BE2C (cell line): ENCODE measurements at regions not wholly inside any gene's neighbourhood (a gene's known extent, or its start where the extent isn't known, plus 50 kb on each side); places are given as distances from the start of the nearest gene placed in this dataset.
"Not testable (repeated sequence)": the region's sequence is repeated elsewhere in the genome, so short reads cannot be mapped to it uniquely, and the experiment has no call there.

ENCODE experiments used
- DNase-seq: peaks from one replicate; pipeline ENCODE4 v3.0.0-alpha.2; 2020
- H3K27me3 ChIP-seq: fragments of 250-450 bp; sonication (Bioruptor Pico); 2 replicates; pipeline ENCODE4 v1.5.1; 2020; ENCODE audit warnings: mild to moderate bottlenecking
- H3K36me3 ChIP-seq: fragments of 250-450 bp; sonication (Bioruptor Pico); 2 replicates; pipeline ENCODE4 v1.5.1; 2020; ENCODE audit warnings: mild to moderate bottlenecking
- H3K4me1 ChIP-seq: fragments of 250-450 bp; sonication (Bioruptor Pico); 2 replicates; pipeline ENCODE4 v1.5.1; 2020
- H3K4me3 ChIP-seq: 2 replicates; pipeline ENCODE4 v1.5.1; 2011; ENCODE audit warnings: low read depth, low read length
- H3K9me3 ChIP-seq: fragments of 250-450 bp; sonication (Bioruptor Pico); 2 replicates; pipeline ENCODE4 v1.5.1; 2020
- TF ChIP-seq, protein P1 (sequence below): IDR thresholded peaks from 2 replicates; pipeline ENCODE4 v1.5.1; 2012; ENCODE audit warnings: mild to moderate bottlenecking, low read depth, low read length

DNA sequence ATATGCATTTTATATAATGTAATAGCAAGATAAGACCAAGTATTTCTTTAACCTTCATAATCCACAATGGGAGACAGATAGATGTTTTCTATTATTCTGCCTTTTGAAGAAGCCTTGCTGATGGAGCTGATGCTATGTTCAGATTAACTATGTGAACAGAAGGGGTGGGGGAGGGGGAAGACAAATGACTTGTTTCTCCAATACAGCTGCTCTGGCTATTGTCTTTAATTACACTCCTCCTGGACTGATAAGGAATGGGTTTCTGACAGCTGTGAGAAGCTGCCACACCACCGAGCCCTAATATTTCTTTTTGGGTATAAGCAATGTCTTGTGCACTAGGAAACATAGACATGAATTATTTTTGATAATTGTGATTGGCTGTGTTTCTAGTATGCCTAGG lies 62.0 kb downstream of the CAVIN4 start:
- no peaks in the 10 kb centered on the region for H3K9me3 ChIP-seq
- H3K36me3 ChIP-seq: no peaks in the 10 kb centered on the region
- no peak for DNase-seq
- no peak overlapping the region for H3K4me3 ChIP-seq
- TF ChIP-seq, protein P1, sequence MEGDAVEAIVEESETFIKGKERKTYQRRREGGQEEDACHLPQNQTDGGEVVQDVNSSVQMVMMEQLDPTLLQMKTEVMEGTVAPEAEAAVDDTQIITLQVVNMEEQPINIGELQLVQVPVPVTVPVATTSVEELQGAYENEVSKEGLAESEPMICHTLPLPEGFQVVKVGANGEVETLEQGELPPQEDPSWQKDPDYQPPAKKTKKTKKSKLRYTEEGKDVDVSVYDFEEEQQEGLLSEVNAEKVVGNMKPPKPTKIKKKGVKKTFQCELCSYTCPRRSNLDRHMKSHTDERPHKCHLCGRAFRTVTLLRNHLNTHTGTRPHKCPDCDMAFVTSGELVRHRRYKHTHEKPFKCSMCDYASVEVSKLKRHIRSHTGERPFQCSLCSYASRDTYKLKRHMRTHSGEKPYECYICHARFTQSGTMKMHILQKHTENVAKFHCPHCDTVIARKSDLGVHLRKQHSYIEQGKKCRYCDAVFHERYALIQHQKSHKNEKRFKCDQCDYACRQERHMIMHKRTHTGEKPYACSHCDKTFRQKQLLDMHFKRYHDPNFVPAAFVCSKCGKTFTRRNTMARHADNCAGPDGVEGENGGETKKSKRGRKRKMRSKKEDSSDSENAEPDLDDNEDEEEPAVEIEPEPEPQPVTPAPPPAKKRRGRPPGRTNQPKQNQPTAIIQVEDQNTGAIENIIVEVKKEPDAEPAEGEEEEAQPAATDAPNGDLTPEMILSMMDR: no peak
- H3K27me3 ChIP-seq: no peaks in the 10 kb centered on the region
- H3K4me1 ChIP-seq: no peaks in the 10 kb centered on the region

DNA sequence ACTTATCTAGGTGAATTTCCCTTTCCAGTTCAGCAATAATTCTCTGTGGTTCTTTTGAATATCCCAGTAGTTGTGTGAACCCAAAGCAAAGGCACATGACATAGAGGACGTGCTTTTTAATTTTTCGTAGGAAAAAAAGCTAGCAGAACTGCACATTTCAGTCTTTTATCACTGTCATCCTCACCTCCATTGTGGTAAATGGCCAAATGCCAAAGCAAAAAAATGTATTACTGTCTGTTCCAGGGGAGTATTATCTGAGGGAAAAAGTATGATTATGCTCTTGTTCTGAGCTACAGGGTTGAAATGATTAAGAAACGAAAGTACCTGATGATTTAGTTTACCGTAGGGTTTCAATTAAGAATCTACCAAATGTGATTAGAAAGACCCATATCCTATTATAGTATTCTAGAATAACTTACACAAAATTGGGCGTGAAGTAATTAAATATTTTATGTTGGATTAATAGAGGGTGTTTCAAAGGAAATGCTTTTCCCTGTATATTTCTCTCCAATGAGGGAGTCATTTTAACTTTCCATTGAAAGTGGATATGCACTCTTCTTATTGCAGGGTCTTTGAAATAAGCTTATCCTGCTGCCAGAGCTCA lies 62.7 kb downstream of the CAVIN4 start:
- no peaks in the 10 kb centered on the region for H3K9me3 ChIP-seq

DNA sequence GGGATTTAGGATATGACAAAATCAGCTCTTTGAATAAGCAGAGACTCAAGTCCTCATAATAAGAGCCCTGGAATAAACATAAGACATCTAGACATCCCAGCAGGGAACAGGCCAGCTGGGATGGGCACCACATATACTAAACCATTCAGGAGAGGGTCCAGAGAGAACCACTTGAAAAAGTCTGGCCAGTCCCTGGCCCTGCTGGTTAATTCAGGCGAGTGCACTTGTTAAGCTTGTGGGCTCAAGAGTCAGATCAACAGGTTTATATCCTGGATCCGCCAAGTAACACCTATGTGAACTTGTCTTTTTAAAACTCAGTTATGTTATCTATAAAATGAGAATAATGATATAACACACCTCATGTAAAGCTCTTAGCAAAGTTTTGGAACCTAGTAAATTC lies 63.3 kb downstream of the CAVIN4 start:
- H3K4me3 ChIP-seq: no peak overlapping the region
- TF ChIP-seq, protein P1: no peak
- H3K9me3 ChIP-seq: no peaks in the 10 kb centered on the region
- no peaks in the 10 kb centered on the region for H3K4me1 ChIP-seq
- H3K27me3 ChIP-seq: no peaks in the 10 kb centered on the region
- no peaks in the 10 kb centered on the region for H3K36me3 ChIP-seq
- DNase-seq: no peak

More for the DNA sequence above, 62.7 kb downstream of the CAVIN4 start:
- TF ChIP-seq, protein P1: no peak
- Histone ChIP-seq H3K36me3 (no peaks in the 10 kb centered on the region), H3K27me3 (no peaks in the 10 kb centered on the region), H3K4me1 (no peaks in the 10 kb centered on the region), H3K4me3 (no peak overlapping the region)
- DNase-seq: no peak

DNA sequence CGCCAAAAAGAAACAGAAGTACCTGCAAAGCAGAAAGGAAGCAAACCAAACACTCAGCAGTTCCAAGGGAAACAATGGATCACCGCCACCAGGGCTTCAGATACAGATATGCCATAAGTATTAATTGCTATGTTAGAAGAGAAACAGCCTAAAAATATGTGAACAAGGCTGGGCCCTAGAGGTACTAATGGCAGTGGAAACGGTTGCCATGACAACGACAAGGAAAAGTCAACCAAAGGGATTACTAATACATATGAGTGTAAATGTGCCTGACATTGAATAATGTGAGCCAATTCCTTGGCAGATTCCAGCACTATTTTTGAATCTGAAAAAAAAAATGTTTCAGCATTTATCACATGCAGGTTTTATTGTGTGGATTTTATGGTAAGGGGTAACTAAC lies 75.0 kb downstream of the CAVIN4 start:
- TF ChIP-seq, protein P1: no peak
- Histone ChIP-seq H3K4me1 (no peaks in the 10 kb centered on the region), H3K36me3 (no peaks in the 10 kb centered on the region), H3K27me3 (0 out of 2 replicates have a peak, but pooled peaks cover 7% of the 10 kb centered on the region), H3K9me3 (no peaks in the 10 kb centered on the region), H3K4me3 (no peak overlapping the region)
- no peak for DNase-seq

DNA sequence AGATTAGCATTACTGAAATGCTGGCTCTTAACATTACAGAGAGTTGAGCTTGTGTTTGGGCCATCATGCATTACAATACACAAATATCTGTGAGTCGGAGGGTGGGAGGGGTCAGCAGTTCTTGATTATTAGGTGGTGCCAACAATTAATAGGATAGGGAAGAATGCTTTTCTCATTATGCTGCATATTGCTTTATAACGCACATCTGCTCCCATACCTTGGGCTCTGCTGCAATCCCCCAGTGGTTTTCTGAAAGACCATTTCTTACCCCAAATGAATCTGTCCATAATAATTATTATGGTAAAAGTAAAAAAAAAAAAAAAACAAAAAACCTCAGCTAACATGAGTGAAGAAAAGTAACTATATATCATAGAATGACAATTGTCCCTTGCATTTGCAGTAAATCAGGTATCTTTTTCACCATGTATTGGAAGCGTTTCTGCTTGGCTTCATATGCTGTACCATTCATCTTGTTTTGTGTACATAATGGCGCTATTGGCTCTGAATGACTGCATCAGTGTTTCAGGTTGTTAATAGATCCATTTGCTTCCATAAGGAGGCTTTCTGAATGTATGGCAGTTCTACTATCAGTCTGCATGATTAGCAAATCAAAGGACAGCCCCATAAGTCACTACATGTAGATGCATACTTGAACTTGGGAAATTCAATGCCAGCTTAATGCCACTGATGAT lies 75.9 kb downstream of the CAVIN4 start:
- DNase-seq: no peak
- Histone ChIP-seq H3K9me3 (no peaks in the 10 kb centered on the region), H3K36me3 (no peaks in the 10 kb centered on the region), H3K27me3 (0 out of 2 replicates have a peak, but pooled peaks cover 7% of the 10 kb centered on the region), H3K4me3 (no peak overlapping the region), H3K4me1 (no peaks in the 10 kb centered on the region)
- TF ChIP-seq, protein P1: no peak

DNA sequence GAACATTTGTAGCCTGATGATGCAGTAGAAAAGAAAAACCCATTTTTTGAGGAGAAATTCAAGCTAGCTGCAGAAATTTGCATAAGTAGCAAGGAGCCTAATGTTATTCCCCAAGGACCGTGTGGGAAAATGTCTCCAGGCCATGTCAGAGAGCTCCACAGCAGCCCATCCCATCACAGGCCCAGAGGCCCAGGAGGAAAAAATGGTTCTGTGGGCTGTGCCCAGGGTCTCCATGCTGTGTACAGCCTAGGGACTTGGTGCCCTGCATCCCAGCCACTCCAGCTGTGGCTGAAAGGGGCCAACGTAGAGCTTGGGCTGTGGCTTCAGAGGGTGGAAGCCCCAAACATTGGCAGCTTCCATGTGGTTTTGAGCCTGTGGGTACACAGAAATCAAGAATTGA lies 79.0 kb downstream of the CAVIN4 start:
- not testable (repeated sequence) for DNase-seq

More for the DNA sequence above, 79.0 kb downstream of the CAVIN4 start:
- not testable (repeated sequence) for H3K36me3 ChIP-seq, H3K4me3 ChIP-seq, H3K27me3 ChIP-seq, H3K9me3 ChIP-seq, H3K4me1 ChIP-seq
